Adrenal gland (tissue), 9 donors: ENCODE measurements at regions not wholly inside any gene's neighbourhood (a gene's known extent, or its start where the extent isn't known, plus 50 kb on each side); places are given as distances from the start of the nearest gene placed in this dataset.
A peak's percentile ranks its signal among the peaks of the same experiment; 100 is the strongest.

ENCODE experiments used
- DNase-seq, 7 donors: peaks; one replicate each; pipeline ENCODE4 v3.0.0-alpha.2; 2019 to 2020
- H3K27ac ChIP-seq, 5 donors: fragments of 200-600 bp; sonication (generic) in 4 of 5; 1 replicate in 3 of 5; 2 replicates in 2 of 5; pipeline versions ENCODE4 v1.5.1 to v1.8.0; 2016 to 2020; ENCODE audit warnings: mild to moderate bottlenecking in 1 of 5
- H3K27me3 ChIP-seq: fragments of 200-600 bp; 2 replicates; pipeline ENCODE4 v1.8.0; 2021
- H3K36me3 ChIP-seq, 2 donors: fragments of 200-600 bp; replicated peaks in 1 of 2; 1 replicate in 1 of 2; 2 replicates in 1 of 2; pipeline versions ENCODE4 v1.5.1 to v1.8.0; 2018 to 2022
- H3K4me1 ChIP-seq, 2 donors: fragments of 200-600 bp; replicated peaks in 1 of 2; 1 replicate in 1 of 2; 2 replicates in 1 of 2; pipeline versions ENCODE4 v1.5.1 to v1.8.0; 2018 to 2021
- H3K4me3 ChIP-seq, 4 donors: fragments of 200-600 bp; sonication (generic) in 3 of 4; one replicate each; pipeline ENCODE4 v1.5.1; 2016 to 2018
- H3K9me3 ChIP-seq, 3 donors: fragments of 200-600 bp; sonication (generic) in 1 of 3; replicated peaks in 1 of 3; 1 replicate in 2 of 3; 2 replicates in 1 of 3; pipeline versions ENCODE4 v1.5.1 to v1.8.0; 2016 to 2021
- CTCF ChIP-seq, 6 experiments: fragments of 450-650 bp in 4 of 6; fragments of 200-600 bp in 2 of 6; sonication (generic) in 1 of 6; IDR thresholded peaks; 1 replicate in 5 of 6; 2 replicates in 1 of 6; pipeline versions ENCODE4 v1.5.1 to v1.8.0; 2016 to 2021; ENCODE audit warnings: antibody characterized with exemption in 6 of 6, mild to moderate bottlenecking in 2 of 6, moderate library complexity in 1 of 6
- POLR2A ChIP-seq, 2 donors: fragments of 450-650 bp; IDR thresholded peaks; one replicate each; pipeline ENCODE4 v1.6.1; 2017; ENCODE audit warnings: antibody characterized with exemption in 2 of 2, mild to moderate bottlenecking in 2 of 2, moderate library complexity in 1 of 2
- WGBS, 4 donors: extraction: QIAGEN DNeasy Blood & Tissue Kit in 2 of 4; methylation state at CpG; one replicate each; pipeline versions ENCODE4 v1.1.5 to v1.1.7; 2013 to 2017; 5-methylcytosine and 5-hydroxymethylcytosine counted together
- intact Hi-C, 2 donors: fragments of 100-400 bp; cut with DNase I; formaldehyde crosslinking; loops; one replicate each; pipeline versions ENCODE4 v1.14.1 to v1.15.0; 2022 to 2023
- donor health status: healthy with polysubstance abuse.
- donor health status: Bipolar disorder and iron deficiency.
- donor health status: DM: yes; HTN: yes; CAD: no.
- donor health status: DM: no; HTN: no; CAD: no.
- donor health status: DM: no; HTN: no; CAD: no.

GRCh38 chr2:128637481-128638155, 318.9 kb upstream of the HS6ST1 start:
- Histone ChIP-seq H3K36me3 (no peaks in the 10 kb centered on the region), H3K27me3 (no peaks in the 10 kb centered on the region), H3K4me3 (no peak overlapping the region), H3K27ac (no peak overlapping the region), H3K4me1 (no peaks in the 10 kb centered on the region), H3K9me3 (no peaks in the 10 kb centered on the region)
- TF ChIP-seq POLR2A (IDR thresholded peaks at IDR 0.05) (no peak), CTCF (IDR thresholded peaks at IDR 0.05) (no peak)
- DNase-seq: peak in 2 of 7 donors; percentile 8 to 23
- intact Hi-C loops: no loop called here
- 86 to 89% (median 89%) methylated on average over 6 to 7 of the region's 7 CpGs for WGBS, 4 donors

GRCh38 chr2:128638341-128639119, 319.9 kb upstream of the HS6ST1 start:
- intact Hi-C loops: no loop called here
- DNase-seq: peak in 3 of 7 donors; percentile 16 to 46 (median 19)
- no peaks in the 10 kb centered on the region for H3K36me3 ChIP-seq
- TF ChIP-seq CTCF (IDR thresholded peaks at IDR 0.05): no peak
- no peak for TF ChIP-seq POLR2A (IDR thresholded peaks at IDR 0.05)
- no peaks in the 10 kb centered on the region for H3K9me3 ChIP-seq
- H3K4me3 ChIP-seq: no peak overlapping the region
- WGBS, 4 donors: 67 to 81% (median 70%) methylated on average over 12 of the region's 12 CpGs
- H3K27me3 ChIP-seq: no peaks in the 10 kb centered on the region
- no peak overlapping the region for H3K27ac ChIP-seq
- H3K4me1 ChIP-seq: no peaks in the 10 kb centered on the region

GRCh38 chr2:128639120-128639477, 320.4 kb upstream of the HS6ST1 start:
- DNase-seq: peak in 2 of 7 donors; percentile 8 to 21
- no peak overlapping the region for H3K27ac ChIP-seq
- H3K36me3 ChIP-seq: no peaks in the 10 kb centered on the region
- no peaks in the 10 kb centered on the region for H3K9me3 ChIP-seq
- H3K27me3 ChIP-seq: no peaks in the 10 kb centered on the region
- intact Hi-C loops: no loop called here
- H3K4me1 ChIP-seq: no peaks in the 10 kb centered on the region
- no peak for TF ChIP-seq POLR2A (IDR thresholded peaks at IDR 0.05)
- no peak for TF ChIP-seq CTCF (IDR thresholded peaks at IDR 0.05)
- WGBS, 4 donors: 90 to 97% (median 92%) methylated on average over 6 of the region's 6 CpGs
- no peak overlapping the region for H3K4me3 ChIP-seq

GRCh38 chr2:128639693-128640092, 321.0 kb upstream of the HS6ST1 start:
- no peaks in the 10 kb centered on the region for H3K36me3 ChIP-seq
- WGBS, 4 donors: 74 to 97% (median 90%) methylated on average over 4 to 11 of the region's 11 CpGs
- intact Hi-C loops: loop anchor here in 1 of 2 donors (10.0 kb wide), 1 partner anchor 315 kb away; no protein-coding TSS in a partner anchor
- DNase-seq: peak in 2 of 7 donors; percentile 8 to 31
- H3K4me1 ChIP-seq: no peaks in the 10 kb centered on the region
- H3K27me3 ChIP-seq: no peaks in the 10 kb centered on the region
- H3K27ac ChIP-seq: no peak overlapping the region
- no peaks in the 10 kb centered on the region for H3K9me3 ChIP-seq
- no peak for TF ChIP-seq POLR2A (IDR thresholded peaks at IDR 0.05)
- TF ChIP-seq CTCF (IDR thresholded peaks at IDR 0.05): no peak
- no peak overlapping the region for H3K4me3 ChIP-seq
